Panc1 (cell line): ENCODE measurements at regions not wholly inside any gene's neighbourhood (a gene's known extent, or its start where the extent isn't known, plus 50 kb on each side); places are given as distances from the start of the nearest gene placed in this dataset.

Source experiments
- TCF7L2 ChIP-seq: IDR thresholded peaks from 2 replicates; pipeline ENCODE4 v1.6.1; 2011; ENCODE audit warnings: mild to moderate bottlenecking, low read depth, low read length, inconsistent platforms
- TF ChIP-seq, protein P1 (sequence below): fragments of 450-650 bp; IDR thresholded peaks from 2 replicates; pipeline ENCODE4 v1.5.1; 2017; ENCODE audit warnings: mild to moderate bottlenecking

DNA sequence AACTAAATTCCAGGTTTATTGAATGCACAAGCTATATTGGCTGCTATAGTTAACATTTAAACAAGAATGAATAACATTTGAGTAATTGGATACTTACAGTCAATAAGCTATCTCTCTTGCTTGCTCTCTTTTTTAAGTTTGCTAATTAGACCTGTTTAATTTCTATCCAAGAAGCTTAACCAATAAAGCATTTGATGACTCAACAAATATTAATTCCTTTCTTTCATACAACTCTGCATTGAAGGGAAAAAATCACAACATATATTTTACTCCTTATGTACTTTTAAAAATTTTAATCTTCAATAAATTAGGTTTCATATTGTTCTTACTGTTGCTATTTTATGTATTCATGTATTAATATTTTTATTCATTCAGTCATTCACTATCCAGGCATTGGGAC is 1552.6 kb upstream of the ADGRL3 start:
- TF ChIP-seq, protein P1, sequence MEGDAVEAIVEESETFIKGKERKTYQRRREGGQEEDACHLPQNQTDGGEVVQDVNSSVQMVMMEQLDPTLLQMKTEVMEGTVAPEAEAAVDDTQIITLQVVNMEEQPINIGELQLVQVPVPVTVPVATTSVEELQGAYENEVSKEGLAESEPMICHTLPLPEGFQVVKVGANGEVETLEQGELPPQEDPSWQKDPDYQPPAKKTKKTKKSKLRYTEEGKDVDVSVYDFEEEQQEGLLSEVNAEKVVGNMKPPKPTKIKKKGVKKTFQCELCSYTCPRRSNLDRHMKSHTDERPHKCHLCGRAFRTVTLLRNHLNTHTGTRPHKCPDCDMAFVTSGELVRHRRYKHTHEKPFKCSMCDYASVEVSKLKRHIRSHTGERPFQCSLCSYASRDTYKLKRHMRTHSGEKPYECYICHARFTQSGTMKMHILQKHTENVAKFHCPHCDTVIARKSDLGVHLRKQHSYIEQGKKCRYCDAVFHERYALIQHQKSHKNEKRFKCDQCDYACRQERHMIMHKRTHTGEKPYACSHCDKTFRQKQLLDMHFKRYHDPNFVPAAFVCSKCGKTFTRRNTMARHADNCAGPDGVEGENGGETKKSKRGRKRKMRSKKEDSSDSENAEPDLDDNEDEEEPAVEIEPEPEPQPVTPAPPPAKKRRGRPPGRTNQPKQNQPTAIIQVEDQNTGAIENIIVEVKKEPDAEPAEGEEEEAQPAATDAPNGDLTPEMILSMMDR: no peak
- no peak for TF ChIP-seq TCF7L2
